PC-3 (cell line): ENCODE measurements at regions not wholly inside any gene's neighbourhood (a gene's known extent, or its start where the extent isn't known, plus 50 kb on each side); places are given as distances from the start of the nearest gene placed in this dataset.

Source experiments
- CTCF ChIP-seq: fragments of 300-600 bp; sonication (generic); conservative IDR thresholded peaks from 2 replicates; pipeline ENCODE4 v1.5.1; 2017; ENCODE audit warnings: antibody characterized with exemption, low read depth, mild to moderate bottlenecking, low read length
- EZH2 ChIP-seq: fragments of 300-600 bp; sonication (generic); IDR thresholded peaks from one replicate; pipeline ENCODE4 v1.6.1; 2017; ENCODE audit warnings: antibody characterized with exemption, mild to moderate bottlenecking, low read length; ENCODE audit not compliant: unreplicated experiment
- EZH2phosphoT487 ChIP-seq: fragments of 300-600 bp; sonication (generic); IDR thresholded peaks from 2 replicates; pipeline ENCODE4 v1.6.1; 2018; ENCODE audit warnings: mild to moderate bottlenecking, antibody characterized with exemption, low read length, borderline replicate concordance

GRCh38 chr15:93608643-93609148 is 519.7 kb upstream of the RGMA start:
- TF ChIP-seq EZH2 = no peak
- no peak for TF ChIP-seq CTCF
- TF ChIP-seq EZH2phosphoT487 = no peak
